Astrocyte (in vitro differentiated cells and primary cell): ENCODE measurements at regions not wholly inside any gene's neighbourhood (a gene's known extent, or its start where the extent isn't known, plus 50 kb on each side); places are given as distances from the start of the nearest gene placed in this dataset.
"Not testable (repeated sequence)": the region's sequence is repeated elsewhere in the genome, so short reads cannot be mapped to it uniquely, and the experiment has no call there.

Experiments used
- CTCF ChIP-seq: IDR thresholded peaks from 2 replicates; pipeline ENCODE4 v1.5.1; 2011; ENCODE audit warnings: low read depth, mild to moderate bottlenecking, inconsistent platforms, low read length, moderate library complexity; ENCODE audit not compliant: insufficient read depth
- EZH2 ChIP-seq: IDR thresholded peaks from 2 replicates; pipeline ENCODE4 v1.6.1; 2012; ENCODE audit warnings: mild to moderate bottlenecking, low read length, inconsistent platforms; ENCODE audit not compliant: insufficient read depth

- TF ChIP-seq EZH2, CTCF: not testable (repeated sequence)
Measured at GRCh38 chr19:21651478-21651877, 115.9 kb downstream of the ZNF100 start.
